Muscle of leg (tissue), 3 donors: ENCODE measurements at regions not wholly inside any gene's neighbourhood (a gene's known extent, or its start where the extent isn't known, plus 50 kb on each side); places are given as distances from the start of the nearest gene placed in this dataset.
"Not testable (repeated sequence)": the region's sequence is repeated elsewhere in the genome, so short reads cannot be mapped to it uniquely, and the experiment has no call there.

Experiments used
- DNase-seq: peaks from one replicate; pipeline ENCODE4 v3.0.0; 2013
- H3K27ac ChIP-seq: one replicate; pipeline ENCODE4 v1.5.1; 2013; ENCODE audit warnings: mild to moderate bottlenecking, low read length, control low read depth
- H3K27me3 ChIP-seq: one replicate; pipeline ENCODE4 v1.6.1; 2013; ENCODE audit warnings: low read length; ENCODE audit not compliant: control insufficient read depth, insufficient read depth
- H3K36me3 ChIP-seq: one replicate; pipeline ENCODE4 v1.6.1; 2013; ENCODE audit warnings: low read length; ENCODE audit not compliant: control insufficient read depth, insufficient read depth
- H3K4me1 ChIP-seq: one replicate; pipeline ENCODE4 v1.6.1; 2013; ENCODE audit warnings: low read length; ENCODE audit not compliant: control insufficient read depth, insufficient read depth
- H3K4me3 ChIP-seq: one replicate; pipeline ENCODE4 v1.5.1; 2013; ENCODE audit warnings: low read length, control low read depth
- H3K9me3 ChIP-seq: replicated peaks from 2 replicates; pipeline ENCODE4 v1.6.1; 2013; ENCODE audit warnings: low read depth, low read length; ENCODE audit not compliant: control insufficient read depth
- WGBS: methylation state at CpG from one replicate; pipeline ENCODE4 v1.1.5; 2013; ENCODE audit warnings: missing lambda C conversion rate; ENCODE audit not compliant: insufficient coverage; 5-methylcytosine and 5-hydroxymethylcytosine counted together

- peak; percentile 53 for DNase-seq
- no peak overlapping the region for H3K27ac ChIP-seq
- 46% methylated on average over 5 of the region's 11 CpGs for WGBS
- H3K4me3 ChIP-seq = no peak overlapping the region
- peaks cover 16% of the 10 kb centered on the region for H3K9me3 ChIP-seq
- H3K27me3 ChIP-seq = peaks cover 2% of the 10 kb centered on the region
- H3K36me3 ChIP-seq = no peaks in the 10 kb centered on the region
- H3K4me1 ChIP-seq = peaks cover 5% of the 10 kb centered on the region
These were observed 81.1 kb upstream of the RFLNA start for GRCh38 chr12:124213666-124214347.

- Histone ChIP-seq H3K27ac (no peak overlapping the region), H3K4me3 (no peak overlapping the region), H3K27me3 (peaks cover 2% of the 10 kb centered on the region), H3K4me1 (peaks cover 5% of the 10 kb centered on the region), H3K9me3 (peaks cover 16% of the 10 kb centered on the region), H3K36me3 (no peaks in the 10 kb centered on the region)
- no peak for DNase-seq
- 97% methylated on average over 3 of the region's 3 CpGs for WGBS
These were observed 80.3 kb upstream of the RFLNA start for GRCh38 chr12:124214574-124214973.

- Histone ChIP-seq H3K9me3 (peaks cover 16% of the 10 kb centered on the region), H3K27me3 (peaks cover 2% of the 10 kb centered on the region), H3K36me3 (no peaks in the 10 kb centered on the region), H3K27ac (no peak overlapping the region), H3K4me3 (no peak overlapping the region), H3K4me1 (peaks cover 5% of the 10 kb centered on the region)
- 64% methylated on average over 7 of the region's 10 CpGs for WGBS
- DNase-seq = no peak
These were observed 77.9 kb upstream of the RFLNA start for GRCh38 chr12:124216966-124217365.

- H3K9me3 ChIP-seq = peaks cover 16% of the 10 kb centered on the region
- H3K36me3 ChIP-seq = no peaks in the 10 kb centered on the region
- H3K27ac ChIP-seq = no peak overlapping the region
- H3K27me3 ChIP-seq = peaks cover 2% of the 10 kb centered on the region
- no peak overlapping the region for H3K4me3 ChIP-seq
- WGBS = 41% methylated on average over 15 of the region's 22 CpGs
- H3K4me1 ChIP-seq = peaks cover 5% of the 10 kb centered on the region
- DNase-seq = peak; percentile 33
These were observed 77.2 kb upstream of the RFLNA start for GRCh38 chr12:124217508-124218242.

- Histone ChIP-seq H3K4me1 (peaks cover 5% of the 10 kb centered on the region), H3K4me3 (no peak overlapping the region), H3K36me3 (no peaks in the 10 kb centered on the region), H3K27me3 (peaks cover 2% of the 10 kb centered on the region), H3K27ac (no peak overlapping the region), H3K9me3 (peaks cover 16% of the 10 kb centered on the region)
- WGBS = no CpG with 5 or more reads among the region's 1 CpG
- DNase-seq = no peak
These were observed 76.7 kb upstream of the RFLNA start for GRCh38 chr12:124218243-124218560.

- peaks cover 16% of the 10 kb centered on the region for H3K9me3 ChIP-seq
- H3K36me3 ChIP-seq, H3K4me1 ChIP-seq, H3K27me3 ChIP-seq, DNase-seq, H3K27ac ChIP-seq, H3K4me3 ChIP-seq: not testable (repeated sequence)
- no CpG with 5 or more reads among the region's 3 CpGs for WGBS
These were observed 76.2 kb upstream of the RFLNA start for GRCh38 chr12:124218650-124219049.

- WGBS = 48% methylated on average over 9 of the region's 14 CpGs
- DNase-seq = no peak
- Histone ChIP-seq H3K9me3 (peaks cover 7% of the 10 kb centered on the region), H3K27ac (no peak overlapping the region), H3K27me3 (no peaks in the 10 kb centered on the region), H3K4me3 (no peak overlapping the region), H3K4me1 (peaks cover 1% of the 10 kb centered on the region), H3K36me3 (no peaks in the 10 kb centered on the region)
These were observed 72.3 kb upstream of the RFLNA start for GRCh38 chr12:124222368-124223245.

GRCh38 chr12:124223733-124224138, 71.2 kb upstream of the RFLNA start:
- H3K4me3 ChIP-seq, H3K9me3 ChIP-seq, DNase-seq, H3K4me1 ChIP-seq, H3K36me3 ChIP-seq, H3K27me3 ChIP-seq, H3K27ac ChIP-seq: not testable (repeated sequence)
- 52% methylated on average over 5 of the region's 12 CpGs for WGBS

GRCh38 chr12:124224535-124225110, 70.3 kb upstream of the RFLNA start:
- no peak for DNase-seq
- Histone ChIP-seq H3K9me3 (peaks cover 7% of the 10 kb centered on the region), H3K27ac (no peak overlapping the region), H3K27me3 (no peaks in the 10 kb centered on the region), H3K4me3 (no peak overlapping the region), H3K36me3 (no peaks in the 10 kb centered on the region), H3K4me1 (no peaks in the 10 kb centered on the region)
- 65% methylated on average over 15 of the region's 19 CpGs for WGBS

- H3K4me1 ChIP-seq = no peaks in the 10 kb centered on the region
- H3K27me3 ChIP-seq = no peaks in the 10 kb centered on the region
- no peak overlapping the region for H3K4me3 ChIP-seq
- no peaks in the 10 kb centered on the region for H3K36me3 ChIP-seq
- DNase-seq = no peak
- H3K9me3 ChIP-seq = peaks cover 2% of the 10 kb centered on the region
- H3K27ac ChIP-seq = no peak overlapping the region
- WGBS = no CpG with 5 or more reads among the region's 4 CpGs
These were observed 69.2 kb upstream of the RFLNA start for GRCh38 chr12:124225730-124226129.
